SU-DHL-6 (cell line): ENCODE measurements at regions not wholly inside any gene's neighbourhood (a gene's known extent, or its start where the extent isn't known, plus 50 kb on each side); places are given as distances from the start of the nearest gene placed in this dataset.

Experiments used
- H2AFZ ChIP-seq: fragments of 200-600 bp; sonication (generic); 2 replicates; pipeline ENCODE4 v1.6.1; 2014; ENCODE audit warnings: low read depth, mild to moderate bottlenecking, moderate library complexity, mixed read lengths, antibody characterized with exemption, low read length; ENCODE audit not compliant: severe bottlenecking
- H3F3A ChIP-seq: fragments of 200-600 bp; shearing (Covaris generic); 2 replicates; pipeline ENCODE4 v1.6.0; 2016; ENCODE audit warnings: antibody characterized with exemption, mild to moderate bottlenecking; ENCODE audit not compliant: insufficient read depth
- H3K27ac ChIP-seq: fragments of 200-600 bp; sonication (generic); 2 replicates; pipeline ENCODE4 v1.5.1; 2016; ENCODE audit warnings: low read depth, mild to moderate bottlenecking, low read length, moderate library complexity, mixed read lengths
- H3K27me3 ChIP-seq: fragments of 200-600 bp; sonication (generic), shearing (Covaris generic); 2 replicates; pipeline ENCODE4 v1.6.0; 2014; ENCODE audit warnings: mild to moderate bottlenecking, low read length
- H3K36me3 ChIP-seq: fragments of 200-600 bp; sonication (generic); 2 replicates; pipeline ENCODE4 v1.6.1; 2014; ENCODE audit warnings: mild to moderate bottlenecking, low read length, mixed read lengths
- H3K4me2 ChIP-seq: fragments of 300-600, 200-600 bp; shearing (Covaris generic), sonication (generic); 2 replicates; pipeline ENCODE4 v1.6.0; 2014; ENCODE audit warnings: low read length, low read depth, mild to moderate bottlenecking; ENCODE audit not compliant: poor library complexity, severe bottlenecking
- H3K4me3 ChIP-seq: fragments of 200-600 bp; sonication (generic); 2 replicates; pipeline ENCODE4 v1.5.1; 2014; ENCODE audit warnings: antibody characterized with exemption, low read length, mild to moderate bottlenecking, mixed read lengths; ENCODE audit not compliant: insufficient read depth, poor library complexity, severe bottlenecking
- H3K79me2 ChIP-seq: fragments of 200-600 bp; sonication (generic); 2 replicates; pipeline ENCODE4 v1.6.1; 2014; ENCODE audit warnings: mild to moderate bottlenecking, low read length, moderate library complexity; ENCODE audit not compliant: insufficient read depth
- H3K9ac ChIP-seq: fragments of 200-600 bp; sonication (generic); 2 replicates; pipeline ENCODE4 v1.7.0; 2014; ENCODE audit warnings: mild to moderate bottlenecking, low read length
- H3K9me2 ChIP-seq: fragments of 200-600 bp; sonication (generic); replicated peaks from 2 replicates; pipeline ENCODE4 v1.6.1; 2014; ENCODE audit warnings: low read length; ENCODE audit not compliant: insufficient read depth
- H3K9me3 ChIP-seq: fragments of 200-600 bp; sonication (generic); 2 replicates; pipeline ENCODE4 v1.6.1; 2014; ENCODE audit warnings: low read length, mixed read lengths; ENCODE audit not compliant: insufficient read depth
- H4K20me1 ChIP-seq: fragments of 200-600 bp; sonication (generic); 2 replicates; pipeline ENCODE4 v1.6.1; 2014; ENCODE audit warnings: low read depth, mild to moderate bottlenecking, antibody characterized with exemption, low read length, moderate library complexity, mixed read lengths
- EZH2phosphoT487 ChIP-seq: fragments of 200-600 bp; sonication (generic), shearing (Covaris generic); conservative IDR thresholded peaks from 2 replicates; pipeline ENCODE4 v1.6.1; 2018; ENCODE audit warnings: mild to moderate bottlenecking, antibody characterized with exemption, low read length, moderate library complexity, mixed read lengths
- TF ChIP-seq, protein P1 (sequence below): fragments of 200-600 bp; sonication (generic); IDR thresholded peaks from one replicate; pipeline ENCODE4 v1.5.1; 2017; ENCODE audit warnings: antibody characterized with exemption, mild to moderate bottlenecking, low read length, moderate library complexity; ENCODE audit not compliant: insufficient read depth, poor library complexity, severe bottlenecking

DNA sequence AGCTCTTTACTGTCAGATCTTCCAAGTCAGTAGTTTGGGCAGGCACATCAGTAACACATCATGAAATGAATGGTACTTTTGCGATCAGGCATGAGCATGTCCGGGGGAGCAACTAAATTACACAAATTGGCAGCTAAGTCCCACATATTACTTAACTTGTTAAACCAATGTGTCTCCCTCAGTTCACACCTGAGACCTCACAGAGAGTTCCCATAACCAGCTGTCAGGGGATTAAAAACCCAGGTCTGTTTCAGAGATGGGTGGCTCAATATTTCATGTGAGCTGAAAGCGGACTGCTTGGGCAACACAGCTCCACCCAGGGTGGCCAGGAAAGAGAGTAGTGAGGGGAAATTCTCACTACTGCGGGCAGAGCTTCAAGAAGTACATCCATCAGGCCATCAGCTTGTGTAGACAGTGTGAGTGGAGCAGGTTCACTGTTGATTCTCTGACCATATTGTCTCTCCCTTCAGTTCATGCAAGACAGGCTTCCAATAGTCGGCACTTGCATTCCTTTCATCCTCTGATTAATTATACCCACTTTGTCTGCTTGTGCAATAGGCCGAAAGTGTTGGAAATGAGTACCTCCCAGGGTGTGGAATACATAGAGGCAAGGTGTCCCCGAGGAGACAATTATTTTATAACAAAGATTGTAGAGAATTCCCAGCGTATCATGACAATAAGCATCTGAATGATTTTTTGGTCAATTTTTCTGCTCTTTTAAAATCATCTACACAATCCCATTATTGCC is 139.9 kb downstream of the PTGER3 start:
- Histone ChIP-seq H4K20me1 (no peaks in the 10 kb centered on the region), H3K79me2 (no peaks in the 10 kb centered on the region), H3K9ac (no peak overlapping the region), H3K9me3 (no peaks in the 10 kb centered on the region), H2AFZ (no peak overlapping the region), H3K4me2 (no peak overlapping the region), H3K27me3 (no peaks in the 10 kb centered on the region), H3F3A (no peaks in the 10 kb centered on the region), H3K4me3 (no peak overlapping the region), H3K36me3 (no peaks in the 10 kb centered on the region), H3K27ac (no peak overlapping the region), H3K9me2 (no peaks in the 10 kb centered on the region)
- TF ChIP-seq, protein P1, sequence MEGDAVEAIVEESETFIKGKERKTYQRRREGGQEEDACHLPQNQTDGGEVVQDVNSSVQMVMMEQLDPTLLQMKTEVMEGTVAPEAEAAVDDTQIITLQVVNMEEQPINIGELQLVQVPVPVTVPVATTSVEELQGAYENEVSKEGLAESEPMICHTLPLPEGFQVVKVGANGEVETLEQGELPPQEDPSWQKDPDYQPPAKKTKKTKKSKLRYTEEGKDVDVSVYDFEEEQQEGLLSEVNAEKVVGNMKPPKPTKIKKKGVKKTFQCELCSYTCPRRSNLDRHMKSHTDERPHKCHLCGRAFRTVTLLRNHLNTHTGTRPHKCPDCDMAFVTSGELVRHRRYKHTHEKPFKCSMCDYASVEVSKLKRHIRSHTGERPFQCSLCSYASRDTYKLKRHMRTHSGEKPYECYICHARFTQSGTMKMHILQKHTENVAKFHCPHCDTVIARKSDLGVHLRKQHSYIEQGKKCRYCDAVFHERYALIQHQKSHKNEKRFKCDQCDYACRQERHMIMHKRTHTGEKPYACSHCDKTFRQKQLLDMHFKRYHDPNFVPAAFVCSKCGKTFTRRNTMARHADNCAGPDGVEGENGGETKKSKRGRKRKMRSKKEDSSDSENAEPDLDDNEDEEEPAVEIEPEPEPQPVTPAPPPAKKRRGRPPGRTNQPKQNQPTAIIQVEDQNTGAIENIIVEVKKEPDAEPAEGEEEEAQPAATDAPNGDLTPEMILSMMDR = no peak
- TF ChIP-seq EZH2phosphoT487 = no peak

DNA sequence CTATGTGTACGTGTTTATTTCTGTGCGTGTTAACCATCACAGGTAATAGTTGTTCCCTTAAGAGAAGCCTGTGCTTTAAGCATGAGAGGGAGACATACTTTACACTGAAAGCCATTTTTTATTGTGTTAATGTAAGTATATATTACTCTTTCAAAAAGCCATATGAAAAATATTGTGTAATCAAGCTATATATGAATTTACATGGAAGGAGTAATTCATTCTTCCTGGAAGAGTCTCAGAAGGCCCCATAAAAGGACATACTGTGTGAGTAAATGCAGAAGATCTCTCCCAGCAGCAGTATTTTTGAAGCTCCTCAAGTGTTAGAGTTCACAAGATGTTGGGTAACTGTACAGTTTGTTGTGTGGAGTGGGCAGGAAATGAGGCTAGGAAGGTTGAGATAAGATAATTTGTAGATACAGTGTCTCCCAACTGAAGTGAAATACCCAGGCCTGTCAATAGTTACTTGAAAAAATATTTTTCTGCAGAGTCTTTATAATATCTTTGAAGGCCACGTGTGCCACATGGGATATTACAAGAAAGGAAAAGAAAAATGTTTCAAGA is 138.3 kb downstream of the PTGER3 start:
- TF ChIP-seq, protein P1 = no peak
- no peak for TF ChIP-seq EZH2phosphoT487
- Histone ChIP-seq H3K9me3 (no peaks in the 10 kb centered on the region), H3K27me3 (no peaks in the 10 kb centered on the region), H3F3A (no peaks in the 10 kb centered on the region), H2AFZ (no peak overlapping the region), H3K9me2 (no peaks in the 10 kb centered on the region), H4K20me1 (no peaks in the 10 kb centered on the region), H3K36me3 (no peaks in the 10 kb centered on the region), H3K9ac (no peak overlapping the region), H3K4me2 (no peak overlapping the region), H3K27ac (no peak overlapping the region), H3K79me2 (no peaks in the 10 kb centered on the region), H3K4me3 (no peak overlapping the region)

DNA sequence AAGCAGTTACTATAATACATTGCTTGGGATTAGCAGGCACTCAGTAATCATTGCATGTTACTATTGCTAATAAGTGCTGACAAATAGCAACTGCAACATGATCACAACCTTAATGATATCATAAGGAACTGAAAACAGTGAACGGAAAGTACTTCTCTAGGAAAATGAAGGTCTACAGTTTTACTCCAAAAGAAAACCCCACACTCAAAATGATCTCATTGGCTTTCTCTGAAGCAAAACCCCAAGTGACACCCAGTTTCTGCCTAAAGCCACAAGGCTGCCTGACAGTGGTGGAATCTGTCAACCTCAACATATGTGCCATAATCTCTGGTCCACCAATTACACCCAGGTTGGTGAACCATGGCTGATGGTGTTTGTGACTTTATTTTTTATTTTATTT is 137.6 kb downstream of the PTGER3 start:
- no peaks in the 10 kb centered on the region for H3K27me3 ChIP-seq
- H3K9me3 ChIP-seq = no peaks in the 10 kb centered on the region
- no peaks in the 10 kb centered on the region for H3K36me3 ChIP-seq
- H3K9me2 ChIP-seq = no peaks in the 10 kb centered on the region
- no peak overlapping the region for H2AFZ ChIP-seq
- H3K4me2 ChIP-seq = no peak overlapping the region
- H3K79me2 ChIP-seq = no peaks in the 10 kb centered on the region
- TF ChIP-seq, protein P1 = no peak
- H3K27ac ChIP-seq = no peak overlapping the region
- H4K20me1 ChIP-seq = no peaks in the 10 kb centered on the region
- no peak overlapping the region for H3K4me3 ChIP-seq
- no peaks in the 10 kb centered on the region for H3F3A ChIP-seq
- no peak overlapping the region for H3K9ac ChIP-seq
